SK-N-SH (cell line): ENCODE measurements at regions not wholly inside any gene's neighbourhood (a gene's known extent, or its start where the extent isn't known, plus 50 kb on each side); places are given as distances from the start of the nearest gene placed in this dataset.

ENCODE experiments used
- EP300 ChIP-seq, 2 experiments: IDR thresholded peaks; 2 replicates each; pipeline versions ENCODE4 v1.4.0 to v1.6.1; 2012; ENCODE audit warnings: borderline replicate concordance in 1 of 2, low read depth in 1 of 2, low read length in 1 of 2
- EZH2phosphoT487 ChIP-seq: fragments of 200-600 bp; sonication (generic); IDR thresholded peaks from 2 replicates; pipeline ENCODE4 v1.6.1; 2017; ENCODE audit warnings: low read depth, mixed run types, mild to moderate bottlenecking, antibody characterized with exemption, moderate library complexity, borderline replicate concordance
- POLR2AphosphoS5 ChIP-seq: IDR thresholded peaks from 2 replicates; pipeline ENCODE4 v1.6.1; 2012; ENCODE audit warnings: low read depth, low read length
- RAD21 ChIP-seq: IDR thresholded peaks from 2 replicates; pipeline ENCODE4 v1.6.1; 2012; ENCODE audit warnings: mild to moderate bottlenecking, low read length
- TF ChIP-seq, protein P1 (sequence below): fragments of 200-600 bp; sonication (generic); IDR thresholded peaks from 2 replicates; pipeline ENCODE4 v1.6.1; 2017; ENCODE audit warnings: antibody characterized with exemption, mild to moderate bottlenecking, moderate library complexity
- TF ChIP-seq, protein P2 (sequence below): IDR thresholded peaks from 2 replicates; pipeline ENCODE4 v1.4.0; 2012; ENCODE audit warnings: low read depth, borderline replicate concordance

DNA sequence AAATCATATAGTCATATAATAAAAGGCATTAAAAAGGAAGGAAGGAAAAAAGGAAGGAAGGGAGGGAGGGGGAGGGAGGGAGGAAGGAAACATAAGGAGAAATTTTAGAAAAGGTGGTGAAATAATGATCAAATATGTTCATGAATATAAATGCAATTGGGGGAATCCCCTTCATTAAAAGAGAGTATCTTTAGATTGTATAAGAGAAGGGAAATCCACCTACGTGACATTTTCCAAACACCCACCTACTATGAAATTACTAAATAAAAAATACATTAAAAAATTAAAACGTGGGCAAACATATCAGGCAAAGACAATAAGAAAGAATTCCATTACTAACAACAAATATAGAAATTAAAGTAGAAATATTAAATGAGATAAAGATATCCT, 203.4 kb upstream of the PARD3B start:
- TF ChIP-seq, protein P1, sequence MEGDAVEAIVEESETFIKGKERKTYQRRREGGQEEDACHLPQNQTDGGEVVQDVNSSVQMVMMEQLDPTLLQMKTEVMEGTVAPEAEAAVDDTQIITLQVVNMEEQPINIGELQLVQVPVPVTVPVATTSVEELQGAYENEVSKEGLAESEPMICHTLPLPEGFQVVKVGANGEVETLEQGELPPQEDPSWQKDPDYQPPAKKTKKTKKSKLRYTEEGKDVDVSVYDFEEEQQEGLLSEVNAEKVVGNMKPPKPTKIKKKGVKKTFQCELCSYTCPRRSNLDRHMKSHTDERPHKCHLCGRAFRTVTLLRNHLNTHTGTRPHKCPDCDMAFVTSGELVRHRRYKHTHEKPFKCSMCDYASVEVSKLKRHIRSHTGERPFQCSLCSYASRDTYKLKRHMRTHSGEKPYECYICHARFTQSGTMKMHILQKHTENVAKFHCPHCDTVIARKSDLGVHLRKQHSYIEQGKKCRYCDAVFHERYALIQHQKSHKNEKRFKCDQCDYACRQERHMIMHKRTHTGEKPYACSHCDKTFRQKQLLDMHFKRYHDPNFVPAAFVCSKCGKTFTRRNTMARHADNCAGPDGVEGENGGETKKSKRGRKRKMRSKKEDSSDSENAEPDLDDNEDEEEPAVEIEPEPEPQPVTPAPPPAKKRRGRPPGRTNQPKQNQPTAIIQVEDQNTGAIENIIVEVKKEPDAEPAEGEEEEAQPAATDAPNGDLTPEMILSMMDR = no peak
- TF ChIP-seq, protein P2, sequence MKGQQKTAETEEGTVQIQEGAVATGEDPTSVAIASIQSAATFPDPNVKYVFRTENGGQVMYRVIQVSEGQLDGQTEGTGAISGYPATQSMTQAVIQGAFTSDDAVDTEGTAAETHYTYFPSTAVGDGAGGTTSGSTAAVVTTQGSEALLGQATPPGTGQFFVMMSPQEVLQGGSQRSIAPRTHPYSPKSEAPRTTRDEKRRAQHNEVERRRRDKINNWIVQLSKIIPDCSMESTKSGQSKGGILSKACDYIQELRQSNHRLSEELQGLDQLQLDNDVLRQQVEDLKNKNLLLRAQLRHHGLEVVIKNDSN = no peak
- TF ChIP-seq RAD21 (no peak), EP300 (IDR thresholded peaks at IDR 0.05; ENCODE audit: borderline replicate concordance in 1 of 2, low read depth in 1 of 2, low read length in 1 of 2) (no peak), EZH2phosphoT487 (no peak), POLR2AphosphoS5 (no peak)
